ENCODE measurements at regions not wholly inside any gene's neighbourhood (a gene's known extent, or its start where the extent isn't known, plus 50 kb on each side); places are given as distances from the start of the nearest gene placed in this dataset.

DNA sequence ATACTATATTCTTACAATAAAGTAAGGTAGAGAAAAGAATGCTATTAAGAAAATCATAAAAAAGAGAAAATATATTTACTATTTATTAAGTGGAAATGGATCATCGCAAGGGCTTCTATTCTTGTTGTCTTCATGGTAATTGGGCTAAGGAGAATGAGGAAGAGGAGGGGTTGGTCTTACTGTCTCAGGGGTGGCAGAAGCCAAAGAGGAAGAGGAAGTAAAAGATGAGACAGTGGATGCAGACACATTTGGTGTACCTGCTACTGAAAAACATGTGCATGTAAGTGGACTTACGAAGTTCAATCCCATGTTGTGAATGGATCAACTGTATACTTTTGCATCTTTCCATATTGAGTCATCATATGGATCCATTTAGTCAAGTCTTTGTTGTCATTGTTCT is 1502.1 kb upstream of the ADGRL3 start (continued):
- TF ChIP-seq, protein P1, sequence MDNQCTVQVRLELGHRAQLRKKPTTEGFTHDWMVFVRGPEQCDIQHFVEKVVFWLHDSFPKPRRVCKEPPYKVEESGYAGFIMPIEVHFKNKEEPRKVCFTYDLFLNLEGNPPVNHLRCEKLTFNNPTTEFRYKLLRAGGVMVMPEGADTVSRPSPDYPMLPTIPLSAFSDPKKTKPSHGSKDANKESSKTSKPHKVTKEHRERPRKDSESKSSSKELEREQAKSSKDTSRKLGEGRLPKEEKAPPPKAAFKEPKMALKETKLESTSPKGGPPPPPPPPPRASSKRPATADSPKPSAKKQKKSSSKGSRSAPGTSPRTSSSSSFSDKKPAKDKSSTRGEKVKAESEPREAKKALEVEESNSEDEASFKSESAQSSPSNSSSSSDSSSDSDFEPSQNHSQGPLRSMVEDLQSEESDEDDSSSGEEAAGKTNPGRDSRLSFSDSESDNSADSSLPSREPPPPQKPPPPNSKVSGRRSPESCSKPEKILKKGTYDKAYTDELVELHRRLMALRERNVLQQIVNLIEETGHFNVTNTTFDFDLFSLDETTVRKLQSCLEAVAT (IDR thresholded peaks at IDR 0.05) = no peak
- TF ChIP-seq MEF2B (IDR thresholded peaks at IDR 0.05; ENCODE audit: partially characterized antibody, poor library complexity, severe bottlenecking) (no peak), CBX3 (IDR thresholded peaks at IDR 0.05; ENCODE audit: borderline replicate concordance, low read depth) (no peak), PML (IDR thresholded peaks at IDR 0.05; ENCODE audit: low read length) (no peak), GATAD2B (conservative IDR thresholded peaks at IDR 0.05; ENCODE audit: low read depth) (no peak)
- TF ChIP-seq, protein P2, sequence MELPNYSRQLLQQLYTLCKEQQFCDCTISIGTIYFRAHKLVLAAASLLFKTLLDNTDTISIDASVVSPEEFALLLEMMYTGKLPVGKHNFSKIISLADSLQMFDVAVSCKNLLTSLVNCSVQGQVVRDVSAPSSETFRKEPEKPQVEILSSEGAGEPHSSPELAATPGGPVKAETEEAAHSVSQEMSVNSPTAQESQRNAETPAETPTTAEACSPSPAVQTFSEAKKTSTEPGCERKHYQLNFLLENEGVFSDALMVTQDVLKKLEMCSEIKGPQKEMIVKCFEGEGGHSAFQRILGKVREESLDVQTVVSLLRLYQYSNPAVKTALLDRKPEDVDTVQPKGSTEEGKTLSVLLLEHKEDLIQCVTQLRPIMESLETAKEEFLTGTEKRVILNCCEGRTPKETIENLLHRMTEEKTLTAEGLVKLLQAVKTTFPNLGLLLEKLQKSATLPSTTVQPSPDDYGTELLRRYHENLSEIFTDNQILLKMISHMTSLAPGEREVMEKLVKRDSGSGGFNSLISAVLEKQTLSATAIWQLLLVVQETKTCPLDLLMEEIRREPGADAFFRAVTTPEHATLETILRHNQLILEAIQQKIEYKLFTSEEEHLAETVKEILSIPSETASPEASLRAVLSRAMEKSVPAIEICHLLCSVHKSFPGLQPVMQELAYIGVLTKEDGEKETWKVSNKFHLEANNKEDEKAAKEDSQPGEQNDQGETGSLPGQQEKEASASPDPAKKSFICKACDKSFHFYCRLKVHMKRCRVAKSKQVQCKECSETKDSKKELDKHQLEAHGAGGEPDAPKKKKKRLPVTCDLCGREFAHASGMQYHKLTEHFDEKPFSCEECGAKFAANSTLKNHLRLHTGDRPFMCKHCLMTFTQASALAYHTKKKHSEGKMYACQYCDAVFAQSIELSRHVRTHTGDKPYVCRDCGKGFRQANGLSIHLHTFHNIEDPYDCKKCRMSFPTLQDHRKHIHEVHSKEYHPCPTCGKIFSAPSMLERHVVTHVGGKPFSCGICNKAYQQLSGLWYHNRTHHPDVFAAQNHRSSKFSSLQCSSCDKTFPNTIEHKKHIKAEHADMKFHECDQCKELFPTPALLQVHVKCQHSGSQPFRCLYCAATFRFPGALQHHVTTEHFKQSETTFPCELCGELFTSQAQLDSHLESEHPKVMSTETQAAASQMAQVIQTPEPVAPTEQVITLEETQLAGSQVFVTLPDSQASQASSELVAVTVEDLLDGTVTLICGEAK (IDR thresholded peaks at IDR 0.05; ENCODE audit: borderline replicate concordance) = no peak

DNA sequence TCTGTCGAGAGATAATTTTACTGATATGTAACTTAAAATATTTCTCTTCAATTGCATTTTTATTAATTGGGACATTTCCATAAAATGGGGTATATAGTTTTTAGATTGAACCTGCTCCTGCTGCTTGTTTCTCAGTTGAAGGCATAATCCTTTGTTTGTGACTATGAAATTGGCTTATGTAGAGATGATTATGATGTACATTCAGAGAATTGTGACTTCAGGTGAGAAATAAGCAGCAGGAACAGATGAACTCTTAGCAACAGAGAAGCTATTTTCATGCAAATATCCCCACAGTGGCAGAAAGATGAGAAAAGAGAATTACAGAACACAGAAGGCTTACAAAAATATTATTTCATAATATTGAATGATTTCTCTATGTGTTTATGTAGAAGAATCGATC is 1499.5 kb upstream of the ADGRL3 start:
- Histone ChIP-seq H4K20me1 (ENCODE audit: control insufficient read depth, insufficient read depth) (no peaks in the 10 kb centered on the region), H2AFZ (ENCODE audit: control insufficient read depth, low read depth, low read length) (no peak overlapping the region), H3K9ac (ENCODE audit: control insufficient read depth, insufficient read depth, low read length) (no peak overlapping the region), H3K4me1 (ENCODE audit: control insufficient read depth, insufficient read depth, low read length) (no peaks in the 10 kb centered on the region), H3K27ac (ENCODE audit: control insufficient read depth, insufficient read depth) (no peak overlapping the region), H3K4me3 (no peak overlapping the region), H3K27me3 (replicated peaks in 1 of 2; ENCODE audit: control insufficient read depth in 2 of 2, insufficient read depth in 2 of 2, low read length in 1 of 2) (no peaks in the 10 kb centered on the region), H3K9me3 (replicated peaks; ENCODE audit: control insufficient read depth, insufficient read depth, low read length) (no peaks in the 10 kb centered on the region), H3K79me2 (ENCODE audit: control insufficient read depth, insufficient read depth, low read length) (no peaks in the 10 kb centered on the region), H3K36me3 (ENCODE audit: control insufficient read depth in 2 of 2, insufficient read depth in 2 of 2, low read length in 1 of 2) (no peaks in the 10 kb centered on the region), H3K4me2 (ENCODE audit: control insufficient read depth, insufficient read depth) (no peak overlapping the region)
- in situ Hi-C loops (cut with MboI) (no loop called here), intact Hi-C loops (cut with micrococcal nuclease; ENCODE audit: unreplicated experiment) (no loop called here)
- SMC1A ChIA-PET (ENCODE audit: uncharacterized antibody, unreplicated experiment) = no interaction called here
- POLR2A ChIA-PET = no interaction called here
- no TSS peak for BruUV-seq (replicated peaks)
- DNase-seq (ENCODE audit: low read depth, low spot score) (no peak), FAIRE-seq (no peak), ATAC-seq (no peak)
- WGBS (ENCODE audit: insufficient coverage, insufficient replicate concordance, low lambda C conversion rate, missing lambda C conversion rate) = 3% methylated on average over 2 of the region's 2 CpGs
- RAD21 ChIA-PET (ENCODE audit: unreplicated experiment) = no interaction called here
- TF ChIP-seq, protein P3, sequence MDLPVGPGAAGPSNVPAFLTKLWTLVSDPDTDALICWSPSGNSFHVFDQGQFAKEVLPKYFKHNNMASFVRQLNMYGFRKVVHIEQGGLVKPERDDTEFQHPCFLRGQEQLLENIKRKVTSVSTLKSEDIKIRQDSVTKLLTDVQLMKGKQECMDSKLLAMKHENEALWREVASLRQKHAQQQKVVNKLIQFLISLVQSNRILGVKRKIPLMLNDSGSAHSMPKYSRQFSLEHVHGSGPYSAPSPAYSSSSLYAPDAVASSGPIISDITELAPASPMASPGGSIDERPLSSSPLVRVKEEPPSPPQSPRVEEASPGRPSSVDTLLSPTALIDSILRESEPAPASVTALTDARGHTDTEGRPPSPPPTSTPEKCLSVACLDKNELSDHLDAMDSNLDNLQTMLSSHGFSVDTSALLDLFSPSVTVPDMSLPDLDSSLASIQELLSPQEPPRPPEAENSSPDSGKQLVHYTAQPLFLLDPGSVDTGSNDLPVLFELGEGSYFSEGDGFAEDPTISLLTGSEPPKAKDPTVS (IDR thresholded peaks at IDR 0.05; ENCODE audit: low read depth, low read length) = no peak
- no peak for TF ChIP-seq SPI1 (IDR thresholded peaks at IDR 0.05; ENCODE audit: borderline replicate concordance, insufficient read depth, low read depth, low read length)
- no peak for TF ChIP-seq MTA2 (IDR thresholded peaks at IDR 0.05; ENCODE audit: low read depth)
- no peak for TF ChIP-seq ATF7 (IDR thresholded peaks at IDR 0.05; ENCODE audit: low read depth)
- TF ChIP-seq TCF7 (IDR thresholded peaks at IDR 0.05; ENCODE audit: borderline replicate concordance) = no peak
- TF ChIP-seq PAX8 (IDR thresholded peaks at IDR 0.05) = no peak
- TF ChIP-seq RB1 (IDR thresholded peaks at IDR 0.05; ENCODE audit: borderline replicate concordance) = no peak
- TF ChIP-seq NFXL1 (IDR thresholded peaks at IDR 0.05; ENCODE audit: borderline replicate concordance) = no peak
- CTCF ChIA-PET = no interaction called here

Data from GM12878 (cell line).